ENCODE measurements at regions not wholly inside any gene's neighbourhood (a gene's known extent, or its start where the extent isn't known, plus 50 kb on each side); places are given as distances from the start of the nearest gene placed in this dataset.

- Histone ChIP-seq H3K4me3 (ENCODE audit: low read depth, low read length) (no peak overlapping the region), H3K9me3 (ENCODE audit: control insufficient read depth, insufficient read depth, low read depth, low read length) (no peaks in the 10 kb centered on the region), H3K36me3 (ENCODE audit: control insufficient read depth in 2 of 2, insufficient read depth in 1 of 2, low read length in 2 of 2) (no peaks in the 10 kb centered on the region), H3K4me1 (ENCODE audit: control insufficient read depth, insufficient read depth, low read length) (no peaks in the 10 kb centered on the region; the same call in none of the 2 replicates), H3K27ac (ENCODE audit: extremely low read depth, low read depth, low read length) (no peak overlapping the region)
- CTCF ChIA-PET = no interaction called here
- no peak for TF ChIP-seq ZNF280D (tag by site-specific recombination; IDR thresholded peaks at IDR 0.05)
- TF ChIP-seq PBX3 (CRISPR knock-in tag; IDR thresholded peaks at IDR 0.05) = no peak
- no peak for TF ChIP-seq ZNF19 (tag by site-specific recombination; IDR thresholded peaks at IDR 0.05; ENCODE audit: low read depth)
- TF ChIP-seq FEZF1 (tag by site-specific recombination; IDR thresholded peaks at IDR 0.05) = no peak
- TF ChIP-seq ZNF433 (tag by site-specific recombination; IDR thresholded peaks at IDR 0.05; ENCODE audit: low read depth) = no peak
- no peak for TF ChIP-seq ZNF248 (tag by site-specific recombination; IDR thresholded peaks at IDR 0.05)
- no peak for TF ChIP-seq ZNF324 (tag by site-specific recombination; IDR thresholded peaks at IDR 0.05)
- no peak for TF ChIP-seq HOXD13 (CRISPR knock-in tag; IDR thresholded peaks at IDR 0.05; ENCODE audit: borderline replicate concordance)
- TF ChIP-seq, protein P1, sequence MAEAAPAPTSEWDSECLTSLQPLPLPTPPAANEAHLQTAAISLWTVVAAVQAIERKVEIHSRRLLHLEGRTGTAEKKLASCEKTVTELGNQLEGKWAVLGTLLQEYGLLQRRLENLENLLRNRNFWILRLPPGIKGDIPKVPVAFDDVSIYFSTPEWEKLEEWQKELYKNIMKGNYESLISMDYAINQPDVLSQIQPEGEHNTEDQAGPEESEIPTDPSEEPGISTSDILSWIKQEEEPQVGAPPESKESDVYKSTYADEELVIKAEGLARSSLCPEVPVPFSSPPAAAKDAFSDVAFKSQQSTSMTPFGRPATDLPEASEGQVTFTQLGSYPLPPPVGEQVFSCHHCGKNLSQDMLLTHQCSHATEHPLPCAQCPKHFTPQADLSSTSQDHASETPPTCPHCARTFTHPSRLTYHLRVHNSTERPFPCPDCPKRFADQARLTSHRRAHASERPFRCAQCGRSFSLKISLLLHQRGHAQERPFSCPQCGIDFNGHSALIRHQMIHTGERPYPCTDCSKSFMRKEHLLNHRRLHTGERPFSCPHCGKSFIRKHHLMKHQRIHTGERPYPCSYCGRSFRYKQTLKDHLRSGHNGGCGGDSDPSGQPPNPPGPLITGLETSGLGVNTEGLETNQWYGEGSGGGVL (tag by site-specific recombination; IDR thresholded peaks at IDR 0.05) = no peak
- TF ChIP-seq KLF8 (tag by site-specific recombination; IDR thresholded peaks at IDR 0.05) = no peak
- POLR2A ChIA-PET = no interaction called here
These were observed 649.3 kb downstream of the RPS29 start for GRCh38 chr14:48936849-48937248.

DNA sequence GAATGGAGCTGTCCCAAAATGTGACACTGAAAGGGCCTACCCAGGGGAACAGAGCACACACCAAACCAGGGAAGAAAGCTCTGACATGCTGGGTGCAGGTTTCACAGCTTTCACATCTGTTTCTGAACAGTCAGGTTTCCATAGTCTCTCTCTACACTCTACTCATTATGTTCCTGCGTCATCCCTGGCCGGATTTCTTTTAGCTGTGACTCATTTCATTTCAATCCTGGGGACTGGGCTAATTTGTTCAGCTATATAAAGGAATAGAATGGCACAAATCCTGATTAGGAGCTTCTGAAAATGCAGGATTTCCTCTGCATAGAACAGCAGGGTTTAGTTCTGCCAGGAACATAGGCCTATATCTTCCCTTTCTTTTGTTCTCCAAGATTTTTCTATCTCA, 649.8 kb downstream of the RPS29 start:
- H3K9me3 ChIP-seq (ENCODE audit: control insufficient read depth, insufficient read depth, low read depth, low read length) = no peaks in the 10 kb centered on the region
- POLR2A ChIA-PET = no interaction called here
- no peaks in the 10 kb centered on the region for H3K36me3 ChIP-seq (ENCODE audit: control insufficient read depth in 2 of 2, insufficient read depth in 1 of 2, low read length in 2 of 2)
- CTCF ChIA-PET = no interaction called here
- H3K4me3 ChIP-seq (ENCODE audit: low read depth, low read length) = no peak overlapping the region
- H3K27ac ChIP-seq (ENCODE audit: extremely low read depth, low read depth, low read length) = no peak overlapping the region
- no peaks in the 10 kb centered on the region; the same call in none of the 2 replicates for H3K4me1 ChIP-seq (ENCODE audit: control insufficient read depth, insufficient read depth, low read length)
- TF ChIP-seq WT1 (tag by site-specific recombination; IDR thresholded peaks at IDR 0.05) (no peak), KLF7 (tag by site-specific recombination; IDR thresholded peaks at IDR 0.05; ENCODE audit: borderline replicate concordance) (no peak), ZNF555 (tag by site-specific recombination; conservative IDR thresholded peaks at IDR 0.05) (no peak), KLF8 (tag by site-specific recombination; IDR thresholded peaks at IDR 0.05) (no peak), ZNF658 (tag by site-specific recombination; IDR thresholded peaks at IDR 0.05) (no peak), ZNF140 (tag by site-specific recombination; IDR thresholded peaks at IDR 0.05) (no peak), ZSCAN23 (tag by site-specific recombination; IDR thresholded peaks at IDR 0.05) (no peak), ZNF529 (tag by site-specific recombination; IDR thresholded peaks at IDR 0.05; ENCODE audit: insufficient replicate concordance) (no peak), ZNF311 (tag by site-specific recombination; IDR thresholded peaks at IDR 0.05; ENCODE audit: borderline replicate concordance) (no peak), ZNF558 (tag by site-specific recombination; IDR thresholded peaks at IDR 0.05) (no peak), ZNF426 (tag by site-specific recombination; IDR thresholded peaks at IDR 0.05) (no peak), ZNF776 (tag by site-specific recombination; IDR thresholded peaks at IDR 0.05; ENCODE audit: borderline replicate concordance) (no peak), SCRT1 (tag by site-specific recombination; IDR thresholded peaks at IDR 0.05; ENCODE audit: borderline replicate concordance) (no peak), ZNF221 (tag by site-specific recombination; IDR thresholded peaks at IDR 0.05; ENCODE audit: borderline replicate concordance) (no peak), MZF1 (tag by site-specific recombination; IDR thresholded peaks at IDR 0.05; ENCODE audit: borderline replicate concordance) (no peak), ZSCAN18 (tag by site-specific recombination; IDR thresholded peaks at IDR 0.05) (no peak), YY2 (tag by site-specific recombination; IDR thresholded peaks at IDR 0.05) (no peak)
- TF ChIP-seq, protein P2, sequence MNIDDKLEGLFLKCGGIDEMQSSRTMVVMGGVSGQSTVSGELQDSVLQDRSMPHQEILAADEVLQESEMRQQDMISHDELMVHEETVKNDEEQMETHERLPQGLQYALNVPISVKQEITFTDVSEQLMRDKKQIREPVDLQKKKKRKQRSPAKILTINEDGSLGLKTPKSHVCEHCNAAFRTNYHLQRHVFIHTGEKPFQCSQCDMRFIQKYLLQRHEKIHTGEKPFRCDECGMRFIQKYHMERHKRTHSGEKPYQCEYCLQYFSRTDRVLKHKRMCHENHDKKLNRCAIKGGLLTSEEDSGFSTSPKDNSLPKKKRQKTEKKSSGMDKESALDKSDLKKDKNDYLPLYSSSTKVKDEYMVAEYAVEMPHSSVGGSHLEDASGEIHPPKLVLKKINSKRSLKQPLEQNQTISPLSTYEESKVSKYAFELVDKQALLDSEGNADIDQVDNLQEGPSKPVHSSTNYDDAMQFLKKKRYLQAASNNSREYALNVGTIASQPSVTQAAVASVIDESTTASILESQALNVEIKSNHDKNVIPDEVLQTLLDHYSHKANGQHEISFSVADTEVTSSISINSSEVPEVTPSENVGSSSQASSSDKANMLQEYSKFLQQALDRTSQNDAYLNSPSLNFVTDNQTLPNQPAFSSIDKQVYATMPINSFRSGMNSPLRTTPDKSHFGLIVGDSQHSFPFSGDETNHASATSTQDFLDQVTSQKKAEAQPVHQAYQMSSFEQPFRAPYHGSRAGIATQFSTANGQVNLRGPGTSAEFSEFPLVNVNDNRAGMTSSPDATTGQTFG (tag by site-specific recombination; IDR thresholded peaks at IDR 0.05; ENCODE audit: borderline replicate concordance) = no peak
